OCI-LY3 (cell line): ENCODE measurements at regions not wholly inside any gene's neighbourhood (a gene's known extent, or its start where the extent isn't known, plus 50 kb on each side); places are given as distances from the start of the nearest gene placed in this dataset.

Source experiments
- CTCF ChIP-seq: fragments of 200-600, 300-600 bp; sonication (generic); IDR thresholded peaks from 2 replicates; pipeline ENCODE4 v1.5.1; 2014; ENCODE audit warnings: antibody characterized with exemption, low read length, low read depth
- EZH2phosphoT487 ChIP-seq: fragments of 200-600 bp; shearing (Covaris generic); IDR thresholded peaks from 2 replicates; pipeline ENCODE4 v1.6.1; 2018; ENCODE audit warnings: antibody characterized with exemption, mixed run types, low read depth

GRCh38 chr9:7979611-7980010 is 180.0 kb upstream of the DMAC1 start:
- TF ChIP-seq CTCF (no peak), EZH2phosphoT487 (no peak)
